OCI-LY3 (cell line): ENCODE measurements at regions not wholly inside any gene's neighbourhood (a gene's known extent, or its start where the extent isn't known, plus 50 kb on each side); places are given as distances from the start of the nearest gene placed in this dataset.
A peak's percentile ranks its signal among the peaks of the same experiment; 100 is the strongest.

Experiments
- H2AFZ ChIP-seq: fragments of 200-600, 300-600 bp; shearing (Covaris generic); 2 replicates; pipeline ENCODE4 v1.6.0; 2014; ENCODE audit warnings: antibody characterized with exemption, low read depth, low read length
- H3K27ac ChIP-seq: fragments of 200-600, 300-600 bp; sonication (generic); 2 replicates; pipeline ENCODE4 v1.5.1; 2014; ENCODE audit warnings: mild to moderate bottlenecking, low read length, moderate library complexity, mixed read lengths
- H3K27me3 ChIP-seq: fragments of 200-600, 300-600 bp; sonication (generic); 2 replicates; pipeline ENCODE4 v1.6.1; 2014; ENCODE audit warnings: low read depth, low read length, mixed read lengths
- H3K36me3 ChIP-seq: fragments of 200-600, 300-600 bp; sonication (generic); replicated peaks from 2 replicates; pipeline ENCODE3; 2014; ENCODE audit warnings: low read depth, low read length, mixed read lengths
- H3K4me1 ChIP-seq: fragments of 300-600, 200-600 bp; sonication (generic); 2 replicates; pipeline ENCODE4 v1.6.1; 2014; ENCODE audit warnings: low read length, mixed read lengths
- H3K4me2 ChIP-seq: fragments of 200-600, 300-600 bp; sonication (generic); 2 replicates; pipeline ENCODE4 v1.6.1; 2014; ENCODE audit warnings: low read length, mixed read lengths
- H3K4me3 ChIP-seq: fragments of 300-600, 200-600 bp; sonication (generic); 2 replicates; pipeline ENCODE4 v1.5.1; 2014; ENCODE audit warnings: antibody characterized with exemption, mild to moderate bottlenecking, low read length, moderate library complexity
- H3K79me2 ChIP-seq: fragments of 300-600, 200-600 bp; shearing (Covaris generic); 2 replicates; pipeline ENCODE4 v1.6.1; 2014; ENCODE audit warnings: mild to moderate bottlenecking, low read length, mixed read lengths
- H3K9ac ChIP-seq: fragments of 300-600, 200-600 bp; shearing (Covaris generic); 2 replicates; pipeline ENCODE4 v1.6.0; 2014; ENCODE audit warnings: mild to moderate bottlenecking, low read length, moderate library complexity
- H3K9me3 ChIP-seq: fragments of 200-600, 300-600 bp; shearing (Covaris generic); 2 replicates; pipeline ENCODE4 v1.6.1; 2014; ENCODE audit warnings: low read length, mixed read lengths; ENCODE audit not compliant: insufficient read depth
- H4K20me1 ChIP-seq: fragments of 200-600, 300-600 bp; sonication (generic); 2 replicates; pipeline ENCODE4 v1.6.1; 2016; ENCODE audit warnings: low read length, mixed read lengths; ENCODE audit not compliant: insufficient read depth
- CTCF ChIP-seq: fragments of 200-600, 300-600 bp; sonication (generic); IDR thresholded peaks from 2 replicates; pipeline ENCODE4 v1.5.1; 2014; ENCODE audit warnings: antibody characterized with exemption, low read length, low read depth
- EZH2phosphoT487 ChIP-seq: fragments of 200-600 bp; shearing (Covaris generic); IDR thresholded peaks from 2 replicates; pipeline ENCODE4 v1.6.1; 2018; ENCODE audit warnings: antibody characterized with exemption, mixed run types, low read depth

- no peaks in the 10 kb centered on the region for H3K27me3 ChIP-seq
- TF ChIP-seq EZH2phosphoT487 (no peak), CTCF (no peak)
- H3K27ac ChIP-seq: no peak overlapping the region
- no peak overlapping the region for H2AFZ ChIP-seq
- H3K9ac ChIP-seq: no peak overlapping the region
- H4K20me1 ChIP-seq: no peaks in the 10 kb centered on the region
- no peaks in the 10 kb centered on the region for H3K9me3 ChIP-seq
- no peak overlapping the region for H3K4me3 ChIP-seq
- H3K4me2 ChIP-seq: no peak overlapping the region
- H3K36me3 ChIP-seq: no peaks in the 10 kb centered on the region
- H3K79me2 ChIP-seq: no peaks in the 10 kb centered on the region
- no peaks in the 10 kb centered on the region for H3K4me1 ChIP-seq
Measured at GRCh38 chr10:53102424-53102823, 329.8 kb upstream of the MBL2 start.

- H2AFZ ChIP-seq: no peak overlapping the region
- H3K79me2 ChIP-seq: no peaks in the 10 kb centered on the region
- H3K4me3 ChIP-seq: no peak overlapping the region
- H3K4me2 ChIP-seq: no peak overlapping the region
- no peaks in the 10 kb centered on the region for H3K4me1 ChIP-seq
- H3K9ac ChIP-seq: no peak overlapping the region
- no peaks in the 10 kb centered on the region for H3K27me3 ChIP-seq
- no peak for TF ChIP-seq CTCF
- no peak for TF ChIP-seq EZH2phosphoT487
- no peaks in the 10 kb centered on the region for H3K36me3 ChIP-seq
- H3K9me3 ChIP-seq: no peaks in the 10 kb centered on the region
- H4K20me1 ChIP-seq: no peaks in the 10 kb centered on the region
- H3K27ac ChIP-seq: no peak overlapping the region
Measured at GRCh38 chr10:53093878-53094277, 321.3 kb upstream of the MBL2 start.

GRCh38 chr10:53091574-53091973 is 319.0 kb upstream of the MBL2 start:
- Histone ChIP-seq H3K79me2 (no peaks in the 10 kb centered on the region), H3K27ac (no peak overlapping the region), H3K9ac (no peak overlapping the region), H3K9me3 (no peaks in the 10 kb centered on the region), H3K4me3 (no peak overlapping the region), H4K20me1 (no peaks in the 10 kb centered on the region), H3K4me2 (no peak overlapping the region), H3K27me3 (no peaks in the 10 kb centered on the region), H3K4me1 (no peaks in the 10 kb centered on the region), H2AFZ (peak overlapping the region; percentile 21; the same call in 1 of the 2 replicates), H3K36me3 (no peaks in the 10 kb centered on the region)
- TF ChIP-seq CTCF: no peak
- no peak for TF ChIP-seq EZH2phosphoT487

- H3K36me3 ChIP-seq: no peaks in the 10 kb centered on the region
- H3K4me1 ChIP-seq: no peaks in the 10 kb centered on the region
- H3K27ac ChIP-seq: no peak overlapping the region
- H3K9ac ChIP-seq: no peak overlapping the region
- H2AFZ ChIP-seq: no peak overlapping the region
- no peak overlapping the region for H3K4me2 ChIP-seq
- H3K9me3 ChIP-seq: no peaks in the 10 kb centered on the region
- TF ChIP-seq CTCF (no peak), EZH2phosphoT487 (no peak)
- H3K4me3 ChIP-seq: no peak overlapping the region
- H3K79me2 ChIP-seq: no peaks in the 10 kb centered on the region
- no peaks in the 10 kb centered on the region for H3K27me3 ChIP-seq
- H4K20me1 ChIP-seq: no peaks in the 10 kb centered on the region
Measured at GRCh38 chr10:53088961-53089360, 316.4 kb upstream of the MBL2 start.
